GM06990 (cell line): ENCODE measurements at regions not wholly inside any gene's neighbourhood (a gene's known extent, or its start where the extent isn't known, plus 50 kb on each side); places are given as distances from the start of the nearest gene placed in this dataset.

ENCODE experiments used
- DNase-seq: peaks from one replicate; pipeline ENCODE4 v3.0.0-alpha.2; 2011; ENCODE audit not compliant: insufficient read length; ENCODE audit errors: extremely low read depth
- H3K27me3 ChIP-seq: replicated peaks from 2 replicates; pipeline ENCODE4 v1.6.0; 2011; ENCODE audit warnings: low read length; ENCODE audit not compliant: control insufficient read depth, insufficient read depth
- H3K36me3 ChIP-seq: 2 replicates; pipeline ENCODE4 v1.5.1; 2011; ENCODE audit warnings: low read length; ENCODE audit not compliant: control insufficient read depth, insufficient read depth
- H3K4me3 ChIP-seq: replicated peaks from 2 replicates; pipeline ENCODE4 v1.5.1; 2011; ENCODE audit warnings: low read depth, mild to moderate bottlenecking, control low read depth, low read length
- TF ChIP-seq, protein P1 (sequence below): IDR thresholded peaks from 2 replicates; pipeline ENCODE4 v1.5.1; 2011; ENCODE audit warnings: low read length, control low read depth, mild to moderate bottlenecking, inconsistent platforms; ENCODE audit not compliant: insufficient read depth, poor library complexity, severe bottlenecking

DNA sequence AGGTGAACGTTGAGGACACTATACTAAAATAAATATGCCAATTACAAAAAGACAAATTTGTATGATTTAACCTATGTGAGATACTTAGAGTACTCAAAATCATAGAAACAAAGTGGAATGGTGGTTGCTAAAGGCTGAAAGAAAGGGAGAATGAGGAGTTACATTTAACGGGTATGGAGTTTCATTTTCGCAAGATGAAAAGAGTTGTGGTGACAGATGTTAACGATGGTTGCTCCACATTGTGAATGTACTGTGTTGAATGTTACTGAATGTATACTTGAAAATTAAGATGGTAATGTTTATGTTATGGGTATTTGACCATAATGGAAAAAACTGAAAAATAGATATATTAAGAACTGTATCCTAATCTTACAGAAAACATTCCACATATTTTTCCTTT lies 51.3 kb upstream of the MOCS2 start:
- Histone ChIP-seq H3K27me3 (no peaks in the 10 kb centered on the region), H3K36me3 (no peaks in the 10 kb centered on the region), H3K4me3 (no peak overlapping the region)
- DNase-seq, result no peak
- TF ChIP-seq, protein P1, sequence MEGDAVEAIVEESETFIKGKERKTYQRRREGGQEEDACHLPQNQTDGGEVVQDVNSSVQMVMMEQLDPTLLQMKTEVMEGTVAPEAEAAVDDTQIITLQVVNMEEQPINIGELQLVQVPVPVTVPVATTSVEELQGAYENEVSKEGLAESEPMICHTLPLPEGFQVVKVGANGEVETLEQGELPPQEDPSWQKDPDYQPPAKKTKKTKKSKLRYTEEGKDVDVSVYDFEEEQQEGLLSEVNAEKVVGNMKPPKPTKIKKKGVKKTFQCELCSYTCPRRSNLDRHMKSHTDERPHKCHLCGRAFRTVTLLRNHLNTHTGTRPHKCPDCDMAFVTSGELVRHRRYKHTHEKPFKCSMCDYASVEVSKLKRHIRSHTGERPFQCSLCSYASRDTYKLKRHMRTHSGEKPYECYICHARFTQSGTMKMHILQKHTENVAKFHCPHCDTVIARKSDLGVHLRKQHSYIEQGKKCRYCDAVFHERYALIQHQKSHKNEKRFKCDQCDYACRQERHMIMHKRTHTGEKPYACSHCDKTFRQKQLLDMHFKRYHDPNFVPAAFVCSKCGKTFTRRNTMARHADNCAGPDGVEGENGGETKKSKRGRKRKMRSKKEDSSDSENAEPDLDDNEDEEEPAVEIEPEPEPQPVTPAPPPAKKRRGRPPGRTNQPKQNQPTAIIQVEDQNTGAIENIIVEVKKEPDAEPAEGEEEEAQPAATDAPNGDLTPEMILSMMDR, result no peak

DNA sequence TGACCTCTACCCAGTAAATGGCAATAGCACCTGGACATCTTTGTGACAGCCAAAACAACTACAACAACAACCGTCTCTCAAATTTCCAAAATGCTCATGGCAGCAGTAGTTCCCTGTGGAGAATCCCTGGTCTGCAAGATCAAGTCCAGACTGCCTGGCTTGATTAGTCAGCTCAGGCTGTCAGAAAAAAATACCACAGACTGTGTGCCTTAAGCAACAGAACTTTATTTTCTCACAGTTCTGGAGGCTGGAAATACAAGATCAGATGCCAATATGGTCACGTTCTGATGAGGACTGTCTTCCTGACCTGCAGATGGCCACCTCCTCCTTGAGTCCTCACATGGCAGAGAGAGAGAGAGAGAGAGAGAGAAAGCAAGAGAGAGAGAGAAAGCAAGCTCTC lies 52.3 kb upstream of the MOCS2 start:
- Histone ChIP-seq H3K27me3 (no peaks in the 10 kb centered on the region), H3K36me3 (no peaks in the 10 kb centered on the region), H3K4me3 (no peak overlapping the region)
- no peak for DNase-seq
- TF ChIP-seq, protein P1, result no peak

DNA sequence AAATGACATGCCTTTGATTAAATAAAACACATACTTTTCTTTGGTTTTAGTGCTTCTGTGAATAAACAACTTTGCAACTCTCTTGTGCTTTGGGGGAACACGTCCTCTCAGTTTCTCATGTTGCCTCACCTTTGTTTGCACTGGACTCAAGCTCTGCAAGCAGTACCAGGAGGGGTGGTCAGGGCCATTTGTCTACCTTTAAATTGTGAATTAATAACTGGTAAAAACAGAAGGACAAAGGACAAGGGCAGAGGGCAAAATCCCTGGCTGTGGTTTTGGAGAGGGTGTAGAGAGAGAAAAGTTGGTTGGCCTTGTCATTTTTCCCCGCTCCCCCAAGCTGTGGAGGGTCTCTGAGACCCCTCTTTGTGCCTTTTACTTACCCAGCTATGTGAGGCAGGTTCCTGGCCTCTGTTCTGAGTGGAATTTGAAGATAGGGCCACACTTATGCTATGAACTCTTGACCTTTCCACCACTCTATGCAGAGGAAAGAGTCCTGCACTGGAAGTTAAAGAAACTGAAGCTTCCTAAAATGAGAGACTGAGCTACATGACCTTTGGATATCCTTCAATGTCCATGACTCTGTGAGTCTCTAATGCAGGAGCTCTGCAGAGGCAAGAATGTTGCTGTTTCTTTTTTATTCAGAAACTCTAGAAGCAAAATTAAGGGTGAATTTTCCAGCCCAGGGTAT lies 55.1 kb upstream of the MOCS2 start:
- no peak overlapping the region for H3K4me3 ChIP-seq
- no peak for DNase-seq
- TF ChIP-seq, protein P1, result no peak
- H3K27me3 ChIP-seq, result no peaks in the 10 kb centered on the region
- H3K36me3 ChIP-seq, result no peaks in the 10 kb centered on the region

DNA sequence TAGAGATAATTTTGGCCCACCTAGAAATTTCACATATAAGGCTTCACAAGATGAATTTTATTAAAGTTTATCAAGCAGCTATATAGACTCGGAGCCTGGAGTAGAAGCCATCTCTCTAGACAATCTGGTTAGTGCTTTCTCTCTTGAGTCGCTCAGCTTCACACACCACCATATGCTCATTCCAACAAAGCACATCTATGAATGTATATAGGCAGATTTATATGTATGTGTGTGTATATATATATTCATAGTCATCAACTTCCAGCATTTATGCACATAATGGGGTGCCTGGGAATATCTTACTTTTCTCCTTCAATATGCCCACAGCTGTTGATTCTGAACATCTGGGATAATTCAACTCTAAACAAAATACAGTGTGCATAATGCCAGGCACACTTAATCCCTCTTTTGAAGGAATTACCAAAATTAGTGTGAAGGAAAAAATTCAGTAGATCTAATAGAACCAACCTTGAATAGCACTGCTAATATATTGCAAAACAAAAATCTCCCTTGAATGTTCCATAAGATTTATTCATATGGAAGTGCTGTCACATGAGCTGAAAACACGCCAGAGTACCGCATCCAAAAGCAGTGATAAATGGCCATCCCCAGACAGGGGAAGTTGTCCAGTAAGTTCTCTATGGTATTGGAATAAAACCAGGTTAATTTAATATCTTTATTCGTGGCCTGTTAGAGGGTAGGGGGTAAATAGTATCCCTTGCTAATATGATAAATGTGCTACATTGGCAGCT lies 56.0 kb upstream of the MOCS2 start:
- Histone ChIP-seq H3K4me3 (no peak overlapping the region), H3K27me3 (no peaks in the 10 kb centered on the region), H3K36me3 (no peaks in the 10 kb centered on the region)
- TF ChIP-seq, protein P1, result no peak
- DNase-seq, result no peak

DNA sequence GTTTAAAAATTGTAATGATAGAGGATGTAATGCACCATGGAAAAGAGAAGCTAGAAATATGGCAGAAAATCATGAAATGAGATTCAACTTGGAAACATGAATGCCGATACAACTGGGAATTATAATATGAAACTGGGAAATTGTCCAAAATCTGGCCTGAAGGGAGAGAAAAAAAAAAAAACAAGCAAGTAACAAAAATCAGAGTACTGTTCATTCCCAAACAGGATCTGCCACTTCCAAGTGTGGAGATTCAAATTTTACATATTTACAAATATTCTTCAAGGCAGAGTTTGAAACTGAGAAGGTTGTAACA lies 56.6 kb upstream of the MOCS2 start:
- Histone ChIP-seq H3K27me3 (no peaks in the 10 kb centered on the region), H3K4me3 (no peak overlapping the region), H3K36me3 (no peaks in the 10 kb centered on the region)
- DNase-seq, result no peak
- TF ChIP-seq, protein P1, result no peak

DNA sequence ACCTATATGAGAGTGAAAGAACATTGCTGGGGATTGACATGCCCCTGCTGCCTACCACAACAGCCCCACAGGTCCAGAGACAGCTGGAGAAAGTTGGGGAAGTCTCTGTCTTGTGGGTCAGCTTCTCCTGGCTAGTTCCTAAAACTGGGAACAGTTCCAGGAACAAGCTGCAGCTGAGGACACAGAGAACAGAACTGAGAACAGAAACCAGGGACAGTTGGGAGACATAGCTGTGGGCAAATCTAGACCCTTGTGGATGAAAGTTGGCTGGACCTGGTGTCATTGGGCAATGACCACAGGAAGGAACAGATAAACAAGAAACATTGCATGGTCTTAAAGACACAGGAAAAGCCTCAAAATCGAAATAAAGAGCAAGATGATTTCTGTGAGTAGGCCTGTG lies 58.3 kb upstream of the MOCS2 start:
- DNase-seq, result no peak
- no peaks in the 10 kb centered on the region for H3K27me3 ChIP-seq
- no peak overlapping the region for H3K4me3 ChIP-seq
- no peaks in the 10 kb centered on the region for H3K36me3 ChIP-seq
- TF ChIP-seq, protein P1, result no peak
